ENCODE measurements at regions not wholly inside any gene's neighbourhood (a gene's known extent, or its start where the extent isn't known, plus 50 kb on each side); places are given as distances from the start of the nearest gene placed in this dataset.

- DNase-seq (ENCODE audit: low read depth) (peak; percentile 58), FAIRE-seq (no peak)
- H3K27me3 ChIP-seq (ENCODE audit: control insufficient read depth, insufficient read depth, low read length), result no peaks in the 10 kb centered on the region
- peak; percentile 14 for TF ChIP-seq CTCF (IDR thresholded peaks at IDR 0.05; ENCODE audit: insufficient read depth, low read length, severe bottlenecking)
- no peak overlapping the region for H3K4me3 ChIP-seq (ENCODE audit: low read depth, low read length)
- no peaks in the 10 kb centered on the region for H3K36me3 ChIP-seq (ENCODE audit: control insufficient read depth, insufficient read depth, low read length)
Observed at GRCh38 chr7:106462365-106462859, 177.6 kb upstream of the NAMPT start.

DNA sequence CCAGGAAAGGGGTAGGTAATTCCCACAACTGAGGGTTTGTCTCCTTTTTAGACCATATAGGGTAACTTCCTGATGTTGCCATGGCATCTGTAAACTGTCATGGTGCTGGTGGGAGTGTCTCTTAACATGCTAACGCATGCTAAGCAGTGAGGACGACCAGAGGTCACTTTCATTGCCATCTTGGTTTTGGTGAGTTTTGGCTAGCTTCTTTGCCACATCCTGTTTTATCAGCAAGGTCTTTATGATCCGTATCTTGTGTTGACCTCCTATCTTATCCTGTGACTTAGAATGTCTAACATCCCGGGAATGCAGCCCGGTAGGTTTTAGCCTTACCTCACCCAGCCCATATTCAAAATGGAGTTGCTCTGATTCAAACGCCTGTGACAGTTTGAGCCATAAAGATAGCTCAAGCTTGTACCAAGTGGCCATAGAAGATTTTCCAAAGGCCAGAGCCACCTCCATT is 176.0 kb upstream of the NAMPT start:
- no peak overlapping the region for H3K4me3 ChIP-seq (ENCODE audit: low read depth, low read length)
- no peak for FAIRE-seq

DNA sequence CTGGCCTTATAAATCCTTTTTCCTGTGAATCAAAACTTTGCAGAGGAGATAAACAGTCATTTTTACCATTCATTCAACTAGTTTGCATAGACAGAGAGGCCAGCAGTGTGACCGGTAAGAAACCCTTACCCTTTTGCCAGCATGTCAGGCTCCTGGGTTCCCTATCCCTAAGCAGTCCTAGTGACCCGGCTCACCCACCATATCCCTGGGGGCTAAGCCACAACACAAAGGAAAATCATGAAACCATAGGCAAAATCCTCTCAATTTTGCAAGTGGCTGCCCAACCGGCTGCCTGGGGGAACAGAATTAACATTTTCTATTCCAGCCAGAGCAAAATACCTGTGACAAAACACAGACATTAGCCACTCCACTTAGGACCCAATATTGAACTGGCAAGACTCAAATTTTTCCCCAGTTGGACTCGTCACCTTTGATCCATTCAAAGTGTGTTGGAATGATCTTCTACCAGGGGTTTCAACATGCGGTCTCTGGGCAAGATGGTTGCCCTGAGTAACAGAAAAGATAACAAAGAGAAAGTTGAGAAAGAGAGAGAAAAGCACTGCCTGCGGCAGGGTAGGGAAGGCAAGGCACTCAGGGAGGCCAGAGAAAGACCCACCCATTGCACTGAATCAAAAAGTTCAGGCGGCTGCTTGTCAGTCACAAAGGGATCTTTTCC is 174.8 kb upstream of the NAMPT start:
- FAIRE-seq (no peak), DNase-seq (ENCODE audit: low read depth) (no peak)
- Histone ChIP-seq H3K4me3 (ENCODE audit: low read depth, low read length) (no peak overlapping the region), H3K27me3 (ENCODE audit: control insufficient read depth, insufficient read depth, low read length) (no peaks in the 10 kb centered on the region), H3K36me3 (ENCODE audit: control insufficient read depth, insufficient read depth, low read length) (no peaks in the 10 kb centered on the region)
- TF ChIP-seq CTCF (IDR thresholded peaks at IDR 0.05; ENCODE audit: insufficient read depth, low read length, severe bottlenecking), result no peak

More for the DNA sequence above, 176.0 kb upstream of the NAMPT start:
- no peak for TF ChIP-seq CTCF (IDR thresholded peaks at IDR 0.05; ENCODE audit: insufficient read depth, low read length, severe bottlenecking)
- no peaks in the 10 kb centered on the region for H3K27me3 ChIP-seq (ENCODE audit: control insufficient read depth, insufficient read depth, low read length)
- H3K36me3 ChIP-seq (ENCODE audit: control insufficient read depth, insufficient read depth, low read length), result no peaks in the 10 kb centered on the region
- DNase-seq (ENCODE audit: low read depth), result peak; percentile 96

GRCh38 chr7:106457678-106458077 is 172.9 kb upstream of the NAMPT start:
- H3K4me3 ChIP-seq (ENCODE audit: low read depth, low read length), result no peak overlapping the region
- no peak for TF ChIP-seq CTCF (IDR thresholded peaks at IDR 0.05; ENCODE audit: insufficient read depth, low read length, severe bottlenecking)
- no peak for FAIRE-seq

GRCh38 chr7:106456329-106456728 is 171.5 kb upstream of the NAMPT start:
- no peaks in the 10 kb centered on the region for H3K36me3 ChIP-seq (ENCODE audit: control insufficient read depth, insufficient read depth, low read length)
- H3K27me3 ChIP-seq (ENCODE audit: control insufficient read depth, insufficient read depth, low read length), result no peaks in the 10 kb centered on the region
- no peak for TF ChIP-seq CTCF (IDR thresholded peaks at IDR 0.05; ENCODE audit: insufficient read depth, low read length, severe bottlenecking)
- no peak for FAIRE-seq
- no peak overlapping the region for H3K4me3 ChIP-seq (ENCODE audit: low read depth, low read length)
- DNase-seq (ENCODE audit: low read depth), result no peak

More at GRCh38 chr7:106457678-106458077, 172.9 kb upstream of the NAMPT start:
- no peaks in the 10 kb centered on the region for H3K36me3 ChIP-seq (ENCODE audit: control insufficient read depth, insufficient read depth, low read length)
- no peaks in the 10 kb centered on the region for H3K27me3 ChIP-seq (ENCODE audit: control insufficient read depth, insufficient read depth, low read length)
- DNase-seq (ENCODE audit: low read depth), result no peak
